Kidney epithelial cell (primary cell): ENCODE measurements at regions not wholly inside any gene's neighbourhood (a gene's known extent, or its start where the extent isn't known, plus 50 kb on each side); places are given as distances from the start of the nearest gene placed in this dataset.
"Not testable (repeated sequence)": the region's sequence is repeated elsewhere in the genome, so short reads cannot be mapped to it uniquely, and the experiment has no call there.

Source experiments
- DNase-seq: peaks from one replicate; pipeline ENCODE4 v3.0.0-alpha.2; 2010; ENCODE audit warnings: low read depth
- H3K27me3 ChIP-seq: 2 replicates; pipeline ENCODE4 v1.6.0; 2011; ENCODE audit warnings: low read length; ENCODE audit not compliant: control insufficient read depth, insufficient read depth
- H3K36me3 ChIP-seq: 2 replicates; pipeline ENCODE4 v1.5.1; 2011; ENCODE audit warnings: low read length; ENCODE audit not compliant: control insufficient read depth, insufficient read depth
- H3K4me3 ChIP-seq: 2 replicates; pipeline ENCODE4 v1.5.1; 2011; ENCODE audit warnings: low read depth, mild to moderate bottlenecking, control low read depth, low read length
- TF ChIP-seq, protein P1 (sequence below): IDR thresholded peaks from 2 replicates; pipeline ENCODE4 v1.5.1; 2011; ENCODE audit warnings: mild to moderate bottlenecking, moderate library complexity, low read length, control low read depth, inconsistent platforms; ENCODE audit not compliant: insufficient read depth, poor library complexity, severe bottlenecking

DNA sequence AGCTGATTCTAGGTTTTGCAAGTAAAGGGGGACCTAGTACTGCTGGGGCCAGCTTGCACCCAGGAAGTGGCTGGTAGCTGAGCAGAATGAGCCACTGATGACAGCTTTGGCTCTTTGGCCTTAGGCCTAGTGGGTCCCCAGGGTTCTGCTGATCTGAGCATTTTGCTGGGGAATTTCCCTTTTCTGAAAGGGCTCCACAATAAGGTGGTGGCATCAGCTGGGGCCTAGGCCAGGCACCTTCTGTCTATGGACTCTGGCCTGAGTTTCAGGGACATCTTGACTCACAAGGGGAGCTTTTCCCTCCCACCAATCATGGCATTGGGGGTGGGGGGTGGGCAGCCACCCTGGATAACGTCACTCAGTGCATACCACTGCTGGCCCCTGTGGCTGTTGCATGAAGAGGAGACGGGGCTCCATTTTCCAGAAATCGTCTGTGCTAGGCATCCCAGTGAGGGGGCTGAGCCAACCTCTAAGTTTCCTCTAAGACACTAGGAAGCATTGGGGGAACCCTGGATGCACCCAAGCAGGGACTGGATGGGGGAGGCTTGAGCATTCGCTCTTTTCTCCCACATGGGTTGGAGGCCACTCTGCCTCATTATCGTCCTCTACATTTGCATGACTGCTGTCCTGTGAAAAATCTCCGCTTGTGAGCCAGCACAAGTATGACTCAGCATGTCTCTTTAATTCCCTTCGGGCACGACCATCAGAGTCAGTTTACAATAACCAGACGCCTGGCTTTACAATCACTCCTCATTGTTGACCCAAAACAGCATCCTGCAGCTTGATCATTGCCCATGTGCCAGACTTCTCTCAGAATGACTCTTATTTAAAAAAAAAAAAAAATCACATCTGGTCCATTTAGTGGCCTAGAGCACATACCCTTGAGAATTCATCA, 145.0 kb upstream of the THY1 start:
- Histone ChIP-seq H3K4me3 (no peak overlapping the region), H3K27me3 (no peaks in the 10 kb centered on the region), H3K36me3 (no peaks in the 10 kb centered on the region)
- DNase-seq, result no peak
- TF ChIP-seq, protein P1, sequence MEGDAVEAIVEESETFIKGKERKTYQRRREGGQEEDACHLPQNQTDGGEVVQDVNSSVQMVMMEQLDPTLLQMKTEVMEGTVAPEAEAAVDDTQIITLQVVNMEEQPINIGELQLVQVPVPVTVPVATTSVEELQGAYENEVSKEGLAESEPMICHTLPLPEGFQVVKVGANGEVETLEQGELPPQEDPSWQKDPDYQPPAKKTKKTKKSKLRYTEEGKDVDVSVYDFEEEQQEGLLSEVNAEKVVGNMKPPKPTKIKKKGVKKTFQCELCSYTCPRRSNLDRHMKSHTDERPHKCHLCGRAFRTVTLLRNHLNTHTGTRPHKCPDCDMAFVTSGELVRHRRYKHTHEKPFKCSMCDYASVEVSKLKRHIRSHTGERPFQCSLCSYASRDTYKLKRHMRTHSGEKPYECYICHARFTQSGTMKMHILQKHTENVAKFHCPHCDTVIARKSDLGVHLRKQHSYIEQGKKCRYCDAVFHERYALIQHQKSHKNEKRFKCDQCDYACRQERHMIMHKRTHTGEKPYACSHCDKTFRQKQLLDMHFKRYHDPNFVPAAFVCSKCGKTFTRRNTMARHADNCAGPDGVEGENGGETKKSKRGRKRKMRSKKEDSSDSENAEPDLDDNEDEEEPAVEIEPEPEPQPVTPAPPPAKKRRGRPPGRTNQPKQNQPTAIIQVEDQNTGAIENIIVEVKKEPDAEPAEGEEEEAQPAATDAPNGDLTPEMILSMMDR, result no peak

DNA sequence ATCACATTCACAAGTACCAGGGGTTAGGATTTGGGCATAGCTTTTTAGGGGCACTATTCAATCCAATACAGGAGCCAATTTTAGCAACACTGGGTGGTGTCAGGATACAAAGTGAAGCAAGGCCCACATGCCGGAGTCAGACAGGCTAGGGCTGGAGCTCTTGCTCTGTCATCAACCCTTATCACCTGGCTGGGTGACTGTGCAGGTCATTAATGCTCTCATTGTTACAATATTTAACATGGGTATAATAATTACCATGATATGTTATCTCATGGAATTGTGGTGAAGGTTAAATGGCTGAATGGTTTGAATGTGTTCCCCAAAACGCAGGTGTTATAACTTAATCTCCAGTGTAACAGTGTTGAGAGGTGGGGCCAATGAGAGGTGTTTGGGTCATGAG, 143.3 kb upstream of the THY1 start:
- Histone ChIP-seq H3K36me3 (no peaks in the 10 kb centered on the region), H3K4me3 (no peak overlapping the region), H3K27me3 (no peaks in the 10 kb centered on the region)
- TF ChIP-seq, protein P1, result no peak
- no peak for DNase-seq

DNA sequence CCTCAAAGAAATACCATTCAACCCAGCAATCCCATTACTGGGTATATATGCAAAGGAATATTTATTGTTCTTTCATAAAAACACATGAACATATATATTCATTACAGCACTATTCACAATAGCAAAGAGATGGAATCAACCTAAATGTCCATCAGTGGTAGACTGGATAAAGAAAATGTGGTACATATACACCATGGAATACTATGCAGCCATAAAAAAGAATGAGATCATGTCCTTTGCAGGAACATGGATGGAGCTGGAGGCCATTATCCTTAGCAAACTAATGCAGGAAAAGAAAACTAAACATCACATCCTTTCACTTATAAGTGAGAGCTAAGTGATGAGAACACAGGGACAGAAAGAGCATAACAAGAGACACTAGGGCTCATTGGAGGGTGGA, 142.7 kb upstream of the THY1 start:
- not testable (repeated sequence) for H3K36me3 ChIP-seq, H3K4me3 ChIP-seq, H3K27me3 ChIP-seq, DNase-seq

DNA sequence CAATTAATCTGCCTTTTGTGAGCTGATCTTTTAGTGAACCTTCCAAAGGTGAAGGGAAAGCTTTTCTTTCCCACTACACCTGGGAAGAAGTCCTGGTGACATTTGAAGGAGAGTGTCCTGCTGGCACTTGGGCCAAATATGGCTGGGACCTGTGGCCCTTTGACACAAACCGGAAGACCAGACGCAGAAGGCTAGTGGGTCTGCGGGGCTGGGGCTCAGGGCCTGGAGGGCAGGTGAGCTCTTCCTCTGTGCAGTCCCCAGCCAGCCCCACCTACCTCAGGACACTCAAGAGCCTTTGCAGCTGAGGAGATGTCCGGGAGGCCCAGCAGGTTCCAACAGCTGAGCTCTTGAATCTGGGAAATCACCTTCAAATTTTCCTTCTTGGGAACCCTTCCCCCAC, 138.0 kb upstream of the THY1 start:
- Histone ChIP-seq H3K36me3 (no peaks in the 10 kb centered on the region), H3K27me3 (peaks cover 7% of the 10 kb centered on the region), H3K4me3 (no peak overlapping the region)
- TF ChIP-seq, protein P1, result no peak
- DNase-seq, result no peak

DNA sequence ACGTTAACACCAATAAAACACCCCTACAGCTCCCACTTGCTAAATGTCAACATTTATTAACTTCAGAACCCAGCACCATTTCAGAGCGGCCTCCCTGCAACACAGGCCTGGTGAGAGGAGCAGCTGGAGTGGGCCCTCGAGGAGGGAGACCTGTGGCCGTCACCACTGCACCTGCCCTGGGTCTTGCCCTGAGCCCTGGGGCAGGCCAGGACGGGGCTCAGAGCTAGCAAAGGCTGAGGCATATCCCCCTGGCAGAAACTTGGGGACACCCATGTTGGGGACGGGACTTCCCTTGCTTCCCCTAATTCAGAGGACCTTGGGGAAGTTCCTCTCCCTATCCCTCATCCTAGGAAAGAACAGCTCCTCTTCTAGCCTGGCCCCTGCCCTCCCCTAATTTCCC, 137.3 kb upstream of the THY1 start:
- H3K27me3 ChIP-seq, result peaks cover 7% of the 10 kb centered on the region
- TF ChIP-seq, protein P1, result no peak
- no peaks in the 10 kb centered on the region for H3K36me3 ChIP-seq
- no peak for DNase-seq
- H3K4me3 ChIP-seq, result no peak overlapping the region

DNA sequence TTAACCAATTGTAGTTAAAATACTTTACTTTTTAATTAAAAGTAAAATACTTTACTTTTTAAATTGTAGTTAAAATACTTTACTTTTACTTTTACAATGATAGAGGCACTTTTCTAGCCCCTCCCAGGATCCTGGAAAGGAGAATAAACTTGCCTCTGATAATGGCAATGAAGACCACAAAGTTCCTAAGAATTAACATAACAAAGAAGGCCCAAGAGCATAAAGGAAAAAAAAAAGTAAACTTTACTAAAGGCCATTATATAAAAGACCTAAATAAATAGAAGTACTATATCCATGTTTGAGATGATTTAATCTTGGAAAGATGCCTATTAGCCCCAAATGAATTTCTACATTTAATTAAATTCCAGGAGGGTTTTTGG, 129.1 kb upstream of the THY1 start:
- Histone ChIP-seq H3K4me3 (no peak overlapping the region), H3K27me3 (no peaks in the 10 kb centered on the region), H3K36me3 (no peaks in the 10 kb centered on the region)
- DNase-seq, result no peak
- TF ChIP-seq, protein P1, result no peak
